Smooth muscle cell (in vitro differentiated cells): ENCODE measurements at regions not wholly inside any gene's neighbourhood (a gene's known extent, or its start where the extent isn't known, plus 50 kb on each side); places are given as distances from the start of the nearest gene placed in this dataset.

ENCODE experiments used
- DNase-seq: peaks from one replicate; lab custom pipeline; 2025; ENCODE audit not compliant: unreplicated experiment; lab: John Stamatoyannopoulos, UW
- H2AFZ ChIP-seq: fragments of 200-600 bp; sonication (generic); 2 replicates; pipeline ENCODE4 v1.6.0; 2016; ENCODE audit warnings: antibody characterized with exemption, low read depth, mild to moderate bottlenecking
- H3F3A ChIP-seq: fragments of 200-600 bp; sonication (generic); 2 replicates; pipeline ENCODE4 v1.6.0; 2017; ENCODE audit warnings: antibody characterized with exemption, low read depth
- H3K27ac ChIP-seq: fragments of 200-600 bp; sonication (generic); 2 replicates; pipeline ENCODE4 v1.5.1; 2016; ENCODE audit warnings: low read depth, mild to moderate bottlenecking
- H3K27me3 ChIP-seq: fragments of 200-600 bp; sonication (generic); 2 replicates; pipeline ENCODE4 v1.6.1; 2016; ENCODE audit warnings: low read depth, mild to moderate bottlenecking
- H3K36me3 ChIP-seq: fragments of 200-600 bp; sonication (generic); 2 replicates; pipeline ENCODE4 v1.5.1; 2016; ENCODE audit warnings: low read depth
- H3K4me1 ChIP-seq: fragments of 200-600 bp; sonication (generic); 2 replicates; pipeline ENCODE4 v1.5.1; 2016; ENCODE audit warnings: low read depth
- H3K4me2 ChIP-seq: fragments of 200-600 bp; sonication (generic); 2 replicates; pipeline ENCODE4 v1.6.0; 2016; ENCODE audit warnings: mild to moderate bottlenecking
- H3K4me3 ChIP-seq: fragments of 200-600 bp; sonication (generic); 2 replicates; pipeline ENCODE4 v1.5.1; 2016; ENCODE audit warnings: mild to moderate bottlenecking
- H3K79me2 ChIP-seq: fragments of 200-600 bp; sonication (generic); 2 replicates; pipeline ENCODE4 v1.6.0; 2016; ENCODE audit warnings: low read depth, mild to moderate bottlenecking
- H3K9ac ChIP-seq: fragments of 200-600 bp; sonication (generic); 2 replicates; pipeline ENCODE4 v1.6.0; 2016; ENCODE audit warnings: low read depth
- H3K9me3 ChIP-seq: fragments of 200-600 bp; sonication (generic); replicated peaks from 2 replicates; pipeline ENCODE4 v1.5.1; 2016; ENCODE audit warnings: low read depth
- H4K20me1 ChIP-seq: fragments of 200-600 bp; sonication (generic); 2 replicates; pipeline ENCODE4 v1.6.0; 2016; ENCODE audit warnings: low read depth
- CTCF ChIP-seq: fragments of 200-600 bp; sonication (generic); IDR thresholded peaks from 2 replicates; pipeline ENCODE4 v1.5.1; 2017; ENCODE audit warnings: borderline replicate concordance, mild to moderate bottlenecking, antibody characterized with exemption; ENCODE audit not compliant: insufficient read depth, poor library complexity, severe bottlenecking
- WGBS: methylation state at CpG from one replicate; pipeline ENCODE4 v1.1.7; 2016; ENCODE audit warnings: low lambda C conversion rate; 5-methylcytosine and 5-hydroxymethylcytosine counted together

DNA sequence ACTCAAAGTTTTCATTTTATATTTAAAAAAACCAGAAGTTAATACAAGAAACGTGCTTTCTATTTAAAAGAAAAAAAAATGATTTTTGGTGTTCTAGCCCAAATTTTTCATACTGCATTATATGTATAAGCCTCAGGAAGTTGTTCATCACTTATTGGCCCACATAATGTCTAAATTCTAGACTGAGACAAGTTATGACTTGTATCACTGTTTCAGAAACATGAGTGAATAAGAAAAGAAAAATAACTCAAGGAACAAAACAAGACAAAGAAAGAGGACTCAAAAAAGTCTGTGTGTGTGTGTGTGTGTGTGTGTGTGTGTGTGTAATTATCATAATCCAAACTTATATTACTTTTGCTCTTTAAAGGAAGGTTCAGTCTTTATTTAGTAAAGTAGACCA is 929.8 kb downstream of the GALC start:
- no peak for TF ChIP-seq CTCF
- no peak for DNase-seq
- H3K36me3 ChIP-seq, result no peaks in the 10 kb centered on the region
- no peak overlapping the region for H3K27ac ChIP-seq
- H3F3A ChIP-seq, result no peaks in the 10 kb centered on the region
- H3K79me2 ChIP-seq, result no peaks in the 10 kb centered on the region
- H3K27me3 ChIP-seq, result no peaks in the 10 kb centered on the region
- no peak overlapping the region for H2AFZ ChIP-seq
- no peak overlapping the region for H3K9ac ChIP-seq
- WGBS, result 97% methylated on average over 1 of the region's 1 CpG
- no peaks in the 10 kb centered on the region for H3K9me3 ChIP-seq
- no peaks in the 10 kb centered on the region for H4K20me1 ChIP-seq
- H3K4me1 ChIP-seq, result no peaks in the 10 kb centered on the region
- no peak overlapping the region for H3K4me2 ChIP-seq
- H3K4me3 ChIP-seq, result no peak overlapping the region

DNA sequence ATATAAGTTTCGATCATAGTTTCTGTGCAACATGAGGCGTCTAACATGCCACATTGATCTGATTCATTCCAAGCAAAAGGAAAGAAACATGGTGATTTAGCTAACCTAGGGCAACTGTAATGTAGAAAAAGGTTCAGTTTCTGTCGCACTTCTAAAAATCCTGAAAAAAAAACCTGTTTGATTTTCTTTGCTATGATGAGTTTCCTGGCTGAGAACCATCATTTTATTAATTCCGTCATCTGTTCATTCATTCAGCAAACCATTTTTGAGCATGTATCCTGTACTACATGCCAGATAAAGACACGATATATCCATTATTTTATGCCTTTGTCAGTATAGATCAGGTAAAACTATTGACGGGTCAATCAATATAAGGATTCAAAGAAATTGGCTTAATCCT is 932.6 kb downstream of the GALC start:
- Histone ChIP-seq H3K9me3 (no peaks in the 10 kb centered on the region), H3K9ac (no peak overlapping the region), H3K36me3 (no peaks in the 10 kb centered on the region), H3K4me1 (no peaks in the 10 kb centered on the region), H4K20me1 (no peaks in the 10 kb centered on the region), H3K4me2 (no peak overlapping the region), H2AFZ (no peak overlapping the region), H3K27me3 (no peaks in the 10 kb centered on the region), H3K4me3 (no peak overlapping the region), H3F3A (no peaks in the 10 kb centered on the region), H3K79me2 (no peaks in the 10 kb centered on the region), H3K27ac (no peak overlapping the region)
- no peak for TF ChIP-seq CTCF
- WGBS, result 95% methylated on average over 6 of the region's 6 CpGs
- no peak for DNase-seq

GRCh38 chr14:87059060-87059839 is 933.7 kb downstream of the GALC start:
- no peak for DNase-seq
- TF ChIP-seq CTCF, result no peak

GRCh38 chr14:87055007-87055406 is 938.0 kb downstream of the GALC start:
- WGBS, result 75% methylated on average over 2 of the region's 2 CpGs
- no peak overlapping the region for H3K4me3 ChIP-seq
- H3K27me3 ChIP-seq, result no peaks in the 10 kb centered on the region
- H3K9me3 ChIP-seq, result no peaks in the 10 kb centered on the region
- no peak for DNase-seq
- H2AFZ ChIP-seq, result no peak overlapping the region
- H3K4me2 ChIP-seq, result no peak overlapping the region
- H3K9ac ChIP-seq, result no peak overlapping the region
- no peaks in the 10 kb centered on the region for H4K20me1 ChIP-seq
- no peaks in the 10 kb centered on the region for H3K36me3 ChIP-seq
- no peak for TF ChIP-seq CTCF
- H3K4me1 ChIP-seq, result no peaks in the 10 kb centered on the region
- H3K79me2 ChIP-seq, result no peaks in the 10 kb centered on the region
- no peak overlapping the region for H3K27ac ChIP-seq
- no peaks in the 10 kb centered on the region for H3F3A ChIP-seq

More at GRCh38 chr14:87059060-87059839, 933.7 kb downstream of the GALC start:
- H2AFZ ChIP-seq, result no peak overlapping the region
- no peak overlapping the region for H3K27ac ChIP-seq
- H3F3A ChIP-seq, result no peaks in the 10 kb centered on the region
- no peaks in the 10 kb centered on the region for H3K27me3 ChIP-seq
- H4K20me1 ChIP-seq, result no peaks in the 10 kb centered on the region
- no peak overlapping the region for H3K4me3 ChIP-seq
- no peaks in the 10 kb centered on the region for H3K36me3 ChIP-seq
- H3K4me1 ChIP-seq, result no peaks in the 10 kb centered on the region
- H3K79me2 ChIP-seq, result no peaks in the 10 kb centered on the region
- 88% methylated on average over 5 of the region's 5 CpGs for WGBS
- H3K9me3 ChIP-seq, result no peaks in the 10 kb centered on the region
- H3K9ac ChIP-seq, result no peak overlapping the region
- no peak overlapping the region for H3K4me2 ChIP-seq
